Panc1 (cell line): ENCODE measurements at regions not wholly inside any gene's neighbourhood (a gene's known extent, or its start where the extent isn't known, plus 50 kb on each side); places are given as distances from the start of the nearest gene placed in this dataset.

Source experiments
- ATAC-seq: fragments of 200-7000 bp; cut with Tn5 transposase; 2 replicates; pipeline ENCODE4 v1.9.1; 2020; ENCODE audit warnings: mild to moderate bottlenecking, moderate library complexity
- BruUV-seq: library from RNA; stranded (reverse); fragments of 400-500 nt; replicated peaks from 2 replicates; lab custom pipeline; 2021; lab: Mats Ljungman, UMichigan
- CTCF ChIA-PET: fragments of 300-600 bp; sonication (Branson Sonifier 250); formaldehyde crosslinking; loops from one replicate; lab custom pipeline; 2022; ENCODE audit warnings: antibody characterized with exemption; lab: Charles Lee
- POLR2A ChIA-PET: fragments of 300-600 bp; sonication (Branson Sonifier 250); formaldehyde crosslinking; loops from one replicate; lab custom pipeline; 2022; ENCODE audit warnings: antibody characterized with exemption; lab: Charles Lee
- DNase-seq: peaks from one replicate; pipeline ENCODE4 v3.0.0-alpha.2; 2010; ENCODE audit warnings: low read depth, low spot score
- H3K27ac ChIP-seq: 2 replicates; pipeline ENCODE4 v1.5.1; 2011; ENCODE audit warnings: mild to moderate bottlenecking, low read length, inconsistent platforms
- H3K27me3 ChIP-seq: fragments of 200-500 bp; sonication (Bioruptor generic); 2 replicates; pipeline ENCODE4 v1.6.0; 2014; ENCODE audit warnings: low read length, inconsistent platforms; ENCODE audit not compliant: control insufficient read depth, insufficient read depth
- H3K36me3 ChIP-seq: fragments of 200-500 bp; sonication (Bioruptor generic); 2 replicates; pipeline ENCODE4 v1.5.1; 2014; ENCODE audit warnings: inconsistent platforms, mild to moderate bottlenecking, low read length, moderate library complexity; ENCODE audit not compliant: control insufficient read depth, insufficient read depth
- H3K4me1 ChIP-seq: 2 replicates; pipeline ENCODE4 v1.5.1; 2011; ENCODE audit warnings: inconsistent platforms, mild to moderate bottlenecking, low read length, moderate library complexity; ENCODE audit not compliant: control insufficient read depth, insufficient read depth
- H3K4me3 ChIP-seq, 2 experiments: 2 replicates each; pipeline ENCODE4 v1.5.1; 2011 to 2012; ENCODE audit warnings: low read depth in 2 of 2, low read length in 2 of 2, mild to moderate bottlenecking in 2 of 2, inconsistent platforms in 1 of 2, moderate library complexity in 1 of 2
- H3K9me3 ChIP-seq: fragments of 200-500 bp; sonication (Bioruptor generic); 2 replicates; pipeline ENCODE4 v1.5.1; 2014; ENCODE audit warnings: low read depth, mild to moderate bottlenecking, inconsistent platforms, low read length, moderate library complexity; ENCODE audit not compliant: control insufficient read depth, insufficient read depth
- CTCF ChIP-seq: fragments of 450-650 bp; IDR thresholded peaks from 2 replicates; pipeline ENCODE4 v1.5.1; 2017; ENCODE audit warnings: mild to moderate bottlenecking
- POLR2AphosphoS5 ChIP-seq: IDR thresholded peaks from 2 replicates; pipeline ENCODE4 v1.6.1; 2012; ENCODE audit warnings: mild to moderate bottlenecking, low read depth, low read length, moderate library complexity
- REST ChIP-seq, 2 experiments: IDR thresholded peaks; 2 replicates each; pipeline ENCODE4 v1.6.1; 2011 to 2012; ENCODE audit warnings: low read depth in 2 of 2, control low read depth in 1 of 2, low read length in 1 of 2, mild to moderate bottlenecking in 1 of 2, moderate library complexity in 1 of 2; ENCODE audit not compliant: insufficient read depth in 1 of 2
- SIN3A ChIP-seq: IDR thresholded peaks from 2 replicates; pipeline ENCODE4 v1.6.1; 2012; ENCODE audit warnings: low read depth, mild to moderate bottlenecking, low read length, moderate library complexity, borderline replicate concordance; ENCODE audit not compliant: insufficient read depth
- TCF7L2 ChIP-seq: IDR thresholded peaks from 2 replicates; pipeline ENCODE4 v1.6.1; 2011; ENCODE audit warnings: mild to moderate bottlenecking, low read depth, low read length, inconsistent platforms
- in situ Hi-C: cut with HindIII; loops from 2 replicates; pipeline ENCODE4 v1.10.0; 2016; ENCODE audit warnings: low sequenced_read_pairs, low pct_unique_long_range_greater_than_20kb
- intact Hi-C: fragments of 100-400 bp; cut with micrococcal nuclease; formaldehyde crosslinking; loops from one replicate; pipeline ENCODE4 v1.10.0; 2022; ENCODE audit not compliant: unreplicated experiment

DNA sequence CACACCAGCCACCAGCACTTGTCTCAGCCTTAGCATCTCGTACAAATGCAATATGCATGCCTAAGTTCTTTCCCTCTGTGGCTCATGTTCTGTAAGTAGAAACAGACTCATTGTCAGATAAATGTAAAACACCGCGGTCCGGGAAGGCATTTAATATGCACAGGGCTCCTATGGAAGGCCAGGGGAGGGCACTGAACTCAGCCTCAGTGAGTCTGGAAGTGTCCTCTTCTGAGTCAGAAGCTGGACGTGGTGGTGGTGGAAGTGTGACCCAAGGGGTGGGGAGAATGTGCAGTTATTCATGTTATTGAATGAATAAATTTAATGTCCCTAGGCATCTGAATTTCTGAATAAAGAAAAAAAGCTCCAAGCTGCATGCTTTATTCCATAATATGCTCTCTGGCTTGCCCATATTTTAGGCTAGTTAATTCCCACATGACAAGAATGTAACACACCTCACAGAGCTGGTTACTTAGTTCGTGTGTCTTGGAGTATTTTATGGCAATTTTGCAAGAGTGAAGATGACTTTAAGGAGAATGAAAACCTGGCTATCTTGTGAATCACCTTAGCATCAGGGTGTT lies 193.1 kb upstream of the GATB start:
- Histone ChIP-seq H3K36me3 (no peaks in the 10 kb centered on the region), H3K4me1 (no peaks in the 10 kb centered on the region), H3K4me3 (no peak overlapping the region), H3K27ac (no peak overlapping the region), H3K27me3 (no peaks in the 10 kb centered on the region), H3K9me3 (no peaks in the 10 kb centered on the region)
- ATAC-seq = no peak
- intact Hi-C loops = no loop called here
- ChIA-PET POLR2A (no interaction called here), CTCF (no interaction called here)
- DNase-seq = no peak
- TF ChIP-seq REST (IDR thresholded peaks at IDR 0.05; ENCODE audit: insufficient read depth in 1 of 2, low read depth in 2 of 2, low read length in 1 of 2) (no peak), TCF7L2 (no peak), CTCF (no peak), POLR2AphosphoS5 (no peak), SIN3A (no peak)
- BruUV-seq = no TSS peak
- in situ Hi-C loops = no loop called here

DNA sequence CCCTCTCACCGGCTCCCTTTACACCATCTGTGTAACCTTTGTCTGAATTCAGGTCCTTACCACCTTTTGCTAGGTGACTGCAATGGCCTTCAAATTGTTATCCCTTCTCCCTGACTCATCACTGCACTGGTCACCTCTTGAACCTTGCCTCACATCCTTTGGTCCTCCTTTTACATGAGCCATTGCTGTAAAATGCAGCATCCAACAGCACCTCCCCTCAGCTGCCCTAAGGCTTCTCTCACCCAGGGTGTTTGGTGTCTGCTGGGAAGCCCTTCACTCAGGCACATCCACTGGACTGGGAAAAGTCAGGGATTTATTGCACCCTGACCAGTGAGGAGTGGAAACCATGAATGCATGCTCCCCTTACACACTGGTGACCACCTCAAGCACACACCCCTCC lies 192.5 kb upstream of the GATB start:
- Histone ChIP-seq H3K9me3 (no peaks in the 10 kb centered on the region), H3K27ac (no peak overlapping the region), H3K36me3 (no peaks in the 10 kb centered on the region), H3K4me1 (no peaks in the 10 kb centered on the region), H3K4me3 (no peak overlapping the region), H3K27me3 (no peaks in the 10 kb centered on the region)
- BruUV-seq = no TSS peak
- TF ChIP-seq REST (IDR thresholded peaks at IDR 0.05; ENCODE audit: insufficient read depth in 1 of 2, low read depth in 2 of 2, low read length in 1 of 2) (no peak), SIN3A (no peak), TCF7L2 (no peak)
- in situ Hi-C loops = no loop called here
- DNase-seq (no peak), ATAC-seq (no peak)
- CTCF ChIA-PET = no interaction called here
- POLR2A ChIA-PET = no interaction called here
- intact Hi-C loops = no loop called here
